ENCODE measurements at regions not wholly inside any gene's neighbourhood (a gene's known extent, or its start where the extent isn't known, plus 50 kb on each side); places are given as distances from the start of the nearest gene placed in this dataset.

- no peak for TF ChIP-seq CTCF (IDR thresholded peaks at IDR 0.05)
- Mint-ChIP-seq H3K27ac (no peak overlapping the region), H3K27me3 (no peaks in the 10 kb centered on the region), H3K9me3 (peaks cover 11% of the 10 kb centered on the region), H3K36me3 (ENCODE audit: low read depth) (no peaks in the 10 kb centered on the region), H3K4me1 (ENCODE audit: low read depth) (no peaks in the 10 kb centered on the region), H3K4me3 (no peak overlapping the region)
- Histone ChIP-seq H3K9me3 (ENCODE audit: control insufficient read depth in 1 of 2, insufficient read depth in 1 of 2, low read length in 2 of 2) (peaks cover 0 to 7% of the 10 kb centered on the region in 2 experiments), H3K36me3 (ENCODE audit: insufficient read depth, low read length) (no peaks in the 10 kb centered on the region), H3K27ac (ENCODE audit: low read depth in 1 of 2, low read length in 2 of 2) (no peak overlapping the region), H3K27me3 (ENCODE audit: control insufficient read depth in 1 of 2, insufficient read depth in 2 of 2, low read length in 2 of 2) (no peaks in the 10 kb centered on the region), H3K4me1 (ENCODE audit: insufficient read depth, low read length) (no peaks in the 10 kb centered on the region), H3K4me3 (ENCODE audit: low read length) (no peak overlapping the region)
- DNase-seq = no peak
- ChIA-PET CTCF (no interaction called here), POLR2A (no interaction called here)
- intact Hi-C loops (cut with DNase I, micrococcal nuclease) = no loop called here
- no peak for ATAC-seq (ENCODE audit: poor library complexity)
Observed at GRCh38 chr5:21142791-21143190, 1154.8 kb upstream of the CDH18 start.

DNA sequence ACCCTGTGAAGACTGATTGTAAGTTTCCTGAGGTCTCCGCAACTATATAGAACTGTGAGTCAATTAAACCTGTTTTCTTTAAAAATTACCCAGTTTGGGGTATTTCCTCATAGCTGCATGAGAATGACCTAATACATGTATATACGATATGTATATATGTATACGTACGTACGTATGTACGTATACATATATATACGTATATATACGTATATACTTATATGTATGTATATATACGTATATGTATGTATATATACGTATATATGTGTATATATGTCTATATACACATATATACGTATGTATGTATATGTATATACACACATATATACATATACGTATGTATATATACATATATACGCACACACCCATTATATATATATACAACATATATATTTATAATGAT lies 1153.0 kb upstream of the CDH18 start:
- Histone ChIP-seq H3K9me3 (ENCODE audit: control insufficient read depth in 1 of 2, insufficient read depth in 1 of 2, low read length in 2 of 2) (peaks cover 0 to 7% of the 10 kb centered on the region in 2 experiments), H3K36me3 (ENCODE audit: insufficient read depth, low read length) (no peaks in the 10 kb centered on the region), H3K27me3 (ENCODE audit: control insufficient read depth in 1 of 2, insufficient read depth in 2 of 2, low read length in 2 of 2) (no peaks in the 10 kb centered on the region), H3K27ac (ENCODE audit: low read depth in 1 of 2, low read length in 2 of 2) (no peak overlapping the region), H3K4me1 (ENCODE audit: insufficient read depth, low read length) (no peaks in the 10 kb centered on the region), H3K4me3 (ENCODE audit: low read length) (no peak overlapping the region)
- Mint-ChIP-seq H3K4me1 (ENCODE audit: low read depth) (no peaks in the 10 kb centered on the region), H3K4me3 (no peak overlapping the region), H3K27me3 (no peaks in the 10 kb centered on the region), H3K27ac (no peak overlapping the region), H3K9me3 (peaks cover 12% of the 10 kb centered on the region), H3K36me3 (ENCODE audit: low read depth) (no peaks in the 10 kb centered on the region)
- no peak for TF ChIP-seq CTCF (IDR thresholded peaks at IDR 0.05)
- intact Hi-C loops (cut with DNase I, micrococcal nuclease) = no loop called here
- POLR2A ChIA-PET = no interaction called here
- CTCF ChIA-PET = no interaction called here
- no peak for DNase-seq
- no peak for ATAC-seq (ENCODE audit: poor library complexity)

DNA sequence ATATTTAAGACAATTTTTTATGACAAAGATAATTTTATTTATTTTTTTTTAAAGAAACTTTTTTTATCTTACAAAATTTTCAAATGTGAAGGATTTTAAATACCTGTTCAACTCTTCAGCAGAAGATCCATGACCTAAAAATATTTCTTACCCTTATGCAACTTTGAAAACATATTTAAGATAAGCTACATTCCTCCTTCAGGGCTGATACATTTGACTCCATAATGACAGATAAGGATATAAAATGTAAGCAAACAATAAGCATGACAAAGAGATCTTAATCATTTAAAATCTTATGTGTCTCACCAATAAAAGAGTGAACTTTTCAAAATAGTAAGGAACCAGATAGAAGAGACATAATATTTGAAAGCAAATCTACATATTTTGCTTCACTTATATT lies 1138.2 kb upstream of the CDH18 start:
- Histone ChIP-seq H3K9me3 (ENCODE audit: control insufficient read depth in 1 of 2, insufficient read depth in 1 of 2, low read length in 2 of 2) (peaks cover 0 to 4% of the 10 kb centered on the region in 2 experiments), H3K36me3 (ENCODE audit: insufficient read depth, low read length) (no peaks in the 10 kb centered on the region), H3K4me1 (ENCODE audit: insufficient read depth, low read length) (no peaks in the 10 kb centered on the region), H3K27ac (ENCODE audit: low read depth in 1 of 2, low read length in 2 of 2) (no peak overlapping the region), H3K4me3 (ENCODE audit: low read length) (no peak overlapping the region), H3K27me3 (ENCODE audit: control insufficient read depth in 1 of 2, insufficient read depth in 2 of 2, low read length in 2 of 2) (no peaks in the 10 kb centered on the region)
- ATAC-seq (ENCODE audit: poor library complexity) (no peak), DNase-seq (no peak)
- no peak overlapping the region for H3K4me3 Mint-ChIP-seq
- no peak overlapping the region for H3K27ac Mint-ChIP-seq
- no peaks in the 10 kb centered on the region for H3K36me3 Mint-ChIP-seq (ENCODE audit: low read depth)
- intact Hi-C loops (cut with DNase I, micrococcal nuclease) = no loop called here
- no peak for TF ChIP-seq CTCF (IDR thresholded peaks at IDR 0.05)
- no peaks in the 10 kb centered on the region for H3K27me3 Mint-ChIP-seq
- H3K4me1 Mint-ChIP-seq (ENCODE audit: low read depth) = no peaks in the 10 kb centered on the region
- peaks cover 4% of the 10 kb centered on the region for H3K9me3 Mint-ChIP-seq
- ChIA-PET CTCF (no interaction called here), POLR2A (no interaction called here)
